Activated naive CD4-positive, alpha-beta T cell treated with Interleukin-2 at 50 U/mL for 16 hours (primary cell): ENCODE measurements at regions not wholly inside any gene's neighbourhood (a gene's known extent, or its start where the extent isn't known, plus 50 kb on each side); places are given as distances from the start of the nearest gene placed in this dataset.

Source experiments
- DNase-seq: peaks from one replicate; pipeline ENCODE4 v3.0.0-alpha.2; 2020

- DNase-seq = no peak
These were observed 63.4 kb upstream of the SPTBN1 start for GRCh38 chr2:54392555-54393324.

GRCh38 chr2:54394392-54394791 lies 61.7 kb upstream of the SPTBN1 start:
- peak; percentile 3 for DNase-seq

DNA sequence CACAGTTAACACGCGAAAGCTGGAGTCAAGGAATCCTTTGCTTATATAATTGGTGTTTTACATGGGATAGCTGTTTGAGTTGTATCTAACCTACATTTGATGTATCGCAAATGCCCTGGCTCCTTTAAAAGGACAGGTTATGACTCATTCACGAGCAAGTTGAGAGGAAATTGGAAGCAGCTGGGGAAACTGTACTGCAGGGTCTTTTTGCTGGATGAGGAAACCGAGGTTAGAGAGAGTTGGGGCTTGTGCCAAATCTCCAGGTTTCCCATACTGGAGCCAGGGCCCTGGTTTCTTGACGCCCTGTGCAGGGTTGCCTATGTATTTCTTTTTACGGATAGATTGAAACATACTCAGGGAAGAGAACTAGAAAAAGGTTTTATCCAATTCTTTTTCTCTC lies 60.0 kb upstream of the SPTBN1 start:
- DNase-seq = no peak

- DNase-seq = no peak
These were observed 59.3 kb upstream of the SPTBN1 start for GRCh38 chr2:54396798-54397197.

DNA sequence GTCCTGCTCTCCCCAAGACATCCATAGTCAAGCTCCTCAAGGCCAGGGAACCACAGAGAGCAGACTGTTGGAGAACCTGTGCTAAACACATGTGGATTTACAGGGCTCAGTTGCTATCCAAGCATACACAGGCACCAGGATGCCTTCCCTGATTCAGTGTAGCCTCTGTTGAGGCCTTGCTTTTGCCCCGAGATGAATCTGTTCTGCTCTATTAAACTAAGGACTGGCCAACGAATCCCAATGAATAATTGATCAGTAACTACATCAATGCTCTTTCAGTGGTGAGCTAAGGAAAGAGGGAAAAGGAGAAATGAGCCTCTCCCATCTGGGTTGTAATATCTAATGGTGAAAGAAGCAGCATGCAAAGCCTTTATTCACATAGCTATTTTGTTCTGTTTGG lies 58.7 kb upstream of the SPTBN1 start:
- DNase-seq = no peak

GRCh38 chr2:54401554-54401953 lies 54.6 kb upstream of the SPTBN1 start:
- DNase-seq = no peak

DNA sequence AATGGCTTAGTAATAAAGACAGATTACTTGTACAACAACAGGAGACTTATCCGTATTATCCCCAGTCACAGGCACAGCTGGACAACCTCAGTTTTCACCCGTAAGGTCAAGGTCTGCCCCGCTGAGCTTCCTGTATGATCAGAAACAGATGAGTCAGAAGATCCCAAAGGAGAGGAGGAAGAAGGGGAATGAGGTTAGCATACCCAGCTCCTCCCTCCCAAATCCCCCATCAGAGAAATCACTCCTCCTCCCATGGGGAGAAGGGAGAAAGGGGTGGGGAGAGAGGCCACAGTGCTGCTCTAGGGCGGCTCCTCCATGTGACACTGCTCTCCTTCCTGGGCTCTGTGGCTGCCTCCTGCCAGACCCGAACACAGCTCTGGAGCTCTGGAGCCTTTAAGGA lies 53.8 kb upstream of the SPTBN1 start:
- no peak for DNase-seq

- DNase-seq = no peak
These were observed 52.5 kb upstream of the SPTBN1 start for GRCh38 chr2:54403512-54404238.

- no peak for DNase-seq
These were observed 51.9 kb upstream of the SPTBN1 start for GRCh38 chr2:54404270-54404669.

DNA sequence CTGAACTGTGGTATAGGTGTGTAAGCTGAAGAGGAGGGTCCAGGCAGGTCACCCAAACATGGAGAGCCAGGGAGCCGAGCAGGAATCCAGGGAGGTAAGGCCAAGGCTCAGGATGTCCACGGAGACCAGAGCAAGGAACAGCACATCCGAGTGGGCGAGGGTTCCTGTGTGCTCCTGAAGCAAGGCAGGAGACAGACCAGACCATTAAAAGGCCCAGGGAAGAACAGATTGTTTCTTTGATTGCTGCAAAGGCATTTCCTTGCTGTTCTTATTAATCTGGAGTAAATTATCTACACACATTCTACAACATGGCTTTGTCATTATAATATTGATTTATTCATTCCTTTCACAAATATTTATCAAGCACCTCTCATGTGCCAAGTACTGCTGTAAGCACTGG lies 50.1 kb upstream of the SPTBN1 start:
- no peak for DNase-seq
